Cardiac fibroblast (primary cell): ENCODE measurements at regions not wholly inside any gene's neighbourhood (a gene's known extent, or its start where the extent isn't known, plus 50 kb on each side); places are given as distances from the start of the nearest gene placed in this dataset.

ENCODE experiments used
- DNase-seq, 2 donors: peaks; one replicate each; pipeline versions ENCODE4 v3.0.0 to v3.0.0-alpha.2; 2010; ENCODE audit warnings: low read depth in 2 of 2
- H3K4me3 ChIP-seq, 2 donors: replicated peaks in 1 of 2; 1 replicate in 1 of 2; 2 replicates in 1 of 2; pipeline ENCODE4 v1.5.1; 2011; ENCODE audit warnings: low read depth in 2 of 2, low read length in 2 of 2, mild to moderate bottlenecking in 2 of 2, moderate library complexity in 1 of 2
- TF ChIP-seq, protein P1 (sequence below): IDR thresholded peaks from one replicate; pipeline ENCODE4 v1.5.1; 2011; ENCODE audit warnings: low read depth, mild to moderate bottlenecking, low read length, inconsistent platforms

DNA sequence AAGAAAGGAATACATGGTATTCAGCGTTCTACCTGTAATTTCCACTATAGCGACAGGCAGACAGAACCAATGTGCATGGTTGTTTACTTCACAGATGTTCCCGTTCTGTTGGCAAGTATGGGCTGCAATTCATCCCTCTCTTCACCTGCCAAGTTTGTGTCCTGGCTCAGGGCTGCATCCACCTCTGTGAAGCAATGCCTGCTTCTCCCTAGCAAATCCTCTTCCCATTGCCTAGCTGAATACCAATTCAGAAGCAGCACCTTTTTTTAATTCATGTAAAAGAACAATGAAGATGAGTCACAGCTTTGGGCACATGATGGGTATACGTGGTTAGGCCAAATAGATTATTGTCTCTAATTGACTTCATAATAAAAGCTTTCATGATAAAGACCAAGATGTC is 54.7 kb upstream of the LRATD1 start:
- DNase-seq = no peak
- no peak overlapping the region for H3K4me3 ChIP-seq
- TF ChIP-seq, protein P1, sequence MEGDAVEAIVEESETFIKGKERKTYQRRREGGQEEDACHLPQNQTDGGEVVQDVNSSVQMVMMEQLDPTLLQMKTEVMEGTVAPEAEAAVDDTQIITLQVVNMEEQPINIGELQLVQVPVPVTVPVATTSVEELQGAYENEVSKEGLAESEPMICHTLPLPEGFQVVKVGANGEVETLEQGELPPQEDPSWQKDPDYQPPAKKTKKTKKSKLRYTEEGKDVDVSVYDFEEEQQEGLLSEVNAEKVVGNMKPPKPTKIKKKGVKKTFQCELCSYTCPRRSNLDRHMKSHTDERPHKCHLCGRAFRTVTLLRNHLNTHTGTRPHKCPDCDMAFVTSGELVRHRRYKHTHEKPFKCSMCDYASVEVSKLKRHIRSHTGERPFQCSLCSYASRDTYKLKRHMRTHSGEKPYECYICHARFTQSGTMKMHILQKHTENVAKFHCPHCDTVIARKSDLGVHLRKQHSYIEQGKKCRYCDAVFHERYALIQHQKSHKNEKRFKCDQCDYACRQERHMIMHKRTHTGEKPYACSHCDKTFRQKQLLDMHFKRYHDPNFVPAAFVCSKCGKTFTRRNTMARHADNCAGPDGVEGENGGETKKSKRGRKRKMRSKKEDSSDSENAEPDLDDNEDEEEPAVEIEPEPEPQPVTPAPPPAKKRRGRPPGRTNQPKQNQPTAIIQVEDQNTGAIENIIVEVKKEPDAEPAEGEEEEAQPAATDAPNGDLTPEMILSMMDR = no peak
